HL-60 (cell line): ENCODE measurements at regions not wholly inside any gene's neighbourhood (a gene's known extent, or its start where the extent isn't known, plus 50 kb on each side); places are given as distances from the start of the nearest gene placed in this dataset.
A peak's percentile ranks its signal among the peaks of the same experiment; 100 is the strongest.

Experiments used
- DNase-seq, 2 experiments: peaks; one replicate each; pipeline ENCODE4 v3.0.0-alpha.2; 2010 to 2020; ENCODE audit warnings: low read depth in 1 of 2, low spot score in 1 of 2
- H3K27ac ChIP-seq: fragments of 250-450 bp; sonication (Bioruptor Pico); replicated peaks from 2 replicates; pipeline ENCODE4 v1.5.1; 2020; ENCODE audit warnings: mild to moderate bottlenecking, moderate library complexity
- H3K27me3 ChIP-seq: fragments of 250-450 bp; sonication (Bioruptor Pico); 2 replicates; pipeline ENCODE4 v1.5.1; 2021; ENCODE audit warnings: mild to moderate bottlenecking, moderate library complexity; ENCODE audit not compliant: insufficient read depth, poor library complexity, severe bottlenecking
- H3K4me3 ChIP-seq: replicated peaks from 2 replicates; pipeline ENCODE4 v1.5.1; 2011; ENCODE audit warnings: mild to moderate bottlenecking, control low read depth, low read length; ENCODE audit not compliant: insufficient read depth
- GABPA ChIP-seq: IDR thresholded peaks from 2 replicates; pipeline ENCODE4 v1.6.1; 2012; ENCODE audit warnings: low read depth
- POLR2AphosphoS5 ChIP-seq: IDR thresholded peaks from 2 replicates; pipeline ENCODE4 v1.6.1; 2012; ENCODE audit warnings: low read depth
- SPI1 ChIP-seq: IDR thresholded peaks from 2 replicates; pipeline ENCODE4 v1.6.1; 2012; ENCODE audit warnings: low read depth, mild to moderate bottlenecking, borderline replicate concordance
- TF ChIP-seq, protein P1 (sequence below): IDR thresholded peaks from one replicate; pipeline ENCODE4 v1.5.1; 2011; ENCODE audit warnings: low read length, control low read depth, inconsistent platforms; ENCODE audit not compliant: insufficient read depth
- TF ChIP-seq, protein P2 (sequence below): IDR thresholded peaks from 2 replicates; pipeline ENCODE4 v1.6.1; 2012; ENCODE audit warnings: low read depth; ENCODE audit not compliant: insufficient replicate concordance

DNA sequence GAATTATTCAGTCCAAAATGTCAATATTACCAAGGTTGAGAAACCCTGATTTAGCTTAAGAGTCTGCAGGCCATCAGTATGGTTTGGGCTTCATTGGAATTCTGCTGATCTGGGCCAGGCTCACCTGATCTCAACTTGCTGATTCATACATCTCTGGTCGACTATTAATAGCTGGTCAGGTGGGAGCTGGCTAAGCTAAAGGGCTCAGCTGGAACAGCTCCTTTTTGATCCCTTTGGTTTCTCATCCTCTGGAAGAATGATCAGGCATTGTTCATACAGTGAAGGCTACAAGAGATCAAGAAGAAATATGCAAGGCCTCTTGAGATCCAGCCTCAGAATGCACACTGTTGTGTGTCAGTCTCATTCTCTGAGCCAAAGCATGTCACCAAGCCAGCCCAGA lies 123.3 kb upstream of the MME start:
- DNase-seq, result no peak
- Histone ChIP-seq H3K4me3 (no peak overlapping the region), H3K27me3 (no peaks in the 10 kb centered on the region), H3K27ac (no peak overlapping the region)
- TF ChIP-seq SPI1 (no peak), POLR2AphosphoS5 (no peak), GABPA (no peak)
- TF ChIP-seq, protein P1, sequence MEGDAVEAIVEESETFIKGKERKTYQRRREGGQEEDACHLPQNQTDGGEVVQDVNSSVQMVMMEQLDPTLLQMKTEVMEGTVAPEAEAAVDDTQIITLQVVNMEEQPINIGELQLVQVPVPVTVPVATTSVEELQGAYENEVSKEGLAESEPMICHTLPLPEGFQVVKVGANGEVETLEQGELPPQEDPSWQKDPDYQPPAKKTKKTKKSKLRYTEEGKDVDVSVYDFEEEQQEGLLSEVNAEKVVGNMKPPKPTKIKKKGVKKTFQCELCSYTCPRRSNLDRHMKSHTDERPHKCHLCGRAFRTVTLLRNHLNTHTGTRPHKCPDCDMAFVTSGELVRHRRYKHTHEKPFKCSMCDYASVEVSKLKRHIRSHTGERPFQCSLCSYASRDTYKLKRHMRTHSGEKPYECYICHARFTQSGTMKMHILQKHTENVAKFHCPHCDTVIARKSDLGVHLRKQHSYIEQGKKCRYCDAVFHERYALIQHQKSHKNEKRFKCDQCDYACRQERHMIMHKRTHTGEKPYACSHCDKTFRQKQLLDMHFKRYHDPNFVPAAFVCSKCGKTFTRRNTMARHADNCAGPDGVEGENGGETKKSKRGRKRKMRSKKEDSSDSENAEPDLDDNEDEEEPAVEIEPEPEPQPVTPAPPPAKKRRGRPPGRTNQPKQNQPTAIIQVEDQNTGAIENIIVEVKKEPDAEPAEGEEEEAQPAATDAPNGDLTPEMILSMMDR, result no peak
- TF ChIP-seq, protein P2, sequence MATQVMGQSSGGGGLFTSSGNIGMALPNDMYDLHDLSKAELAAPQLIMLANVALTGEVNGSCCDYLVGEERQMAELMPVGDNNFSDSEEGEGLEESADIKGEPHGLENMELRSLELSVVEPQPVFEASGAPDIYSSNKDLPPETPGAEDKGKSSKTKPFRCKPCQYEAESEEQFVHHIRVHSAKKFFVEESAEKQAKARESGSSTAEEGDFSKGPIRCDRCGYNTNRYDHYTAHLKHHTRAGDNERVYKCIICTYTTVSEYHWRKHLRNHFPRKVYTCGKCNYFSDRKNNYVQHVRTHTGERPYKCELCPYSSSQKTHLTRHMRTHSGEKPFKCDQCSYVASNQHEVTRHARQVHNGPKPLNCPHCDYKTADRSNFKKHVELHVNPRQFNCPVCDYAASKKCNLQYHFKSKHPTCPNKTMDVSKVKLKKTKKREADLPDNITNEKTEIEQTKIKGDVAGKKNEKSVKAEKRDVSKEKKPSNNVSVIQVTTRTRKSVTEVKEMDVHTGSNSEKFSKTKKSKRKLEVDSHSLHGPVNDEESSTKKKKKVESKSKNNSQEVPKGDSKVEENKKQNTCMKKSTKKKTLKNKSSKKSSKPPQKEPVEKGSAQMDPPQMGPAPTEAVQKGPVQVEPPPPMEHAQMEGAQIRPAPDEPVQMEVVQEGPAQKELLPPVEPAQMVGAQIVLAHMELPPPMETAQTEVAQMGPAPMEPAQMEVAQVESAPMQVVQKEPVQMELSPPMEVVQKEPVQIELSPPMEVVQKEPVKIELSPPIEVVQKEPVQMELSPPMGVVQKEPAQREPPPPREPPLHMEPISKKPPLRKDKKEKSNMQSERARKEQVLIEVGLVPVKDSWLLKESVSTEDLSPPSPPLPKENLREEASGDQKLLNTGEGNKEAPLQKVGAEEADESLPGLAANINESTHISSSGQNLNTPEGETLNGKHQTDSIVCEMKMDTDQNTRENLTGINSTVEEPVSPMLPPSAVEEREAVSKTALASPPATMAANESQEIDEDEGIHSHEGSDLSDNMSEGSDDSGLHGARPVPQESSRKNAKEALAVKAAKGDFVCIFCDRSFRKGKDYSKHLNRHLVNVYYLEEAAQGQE, result no peak

DNA sequence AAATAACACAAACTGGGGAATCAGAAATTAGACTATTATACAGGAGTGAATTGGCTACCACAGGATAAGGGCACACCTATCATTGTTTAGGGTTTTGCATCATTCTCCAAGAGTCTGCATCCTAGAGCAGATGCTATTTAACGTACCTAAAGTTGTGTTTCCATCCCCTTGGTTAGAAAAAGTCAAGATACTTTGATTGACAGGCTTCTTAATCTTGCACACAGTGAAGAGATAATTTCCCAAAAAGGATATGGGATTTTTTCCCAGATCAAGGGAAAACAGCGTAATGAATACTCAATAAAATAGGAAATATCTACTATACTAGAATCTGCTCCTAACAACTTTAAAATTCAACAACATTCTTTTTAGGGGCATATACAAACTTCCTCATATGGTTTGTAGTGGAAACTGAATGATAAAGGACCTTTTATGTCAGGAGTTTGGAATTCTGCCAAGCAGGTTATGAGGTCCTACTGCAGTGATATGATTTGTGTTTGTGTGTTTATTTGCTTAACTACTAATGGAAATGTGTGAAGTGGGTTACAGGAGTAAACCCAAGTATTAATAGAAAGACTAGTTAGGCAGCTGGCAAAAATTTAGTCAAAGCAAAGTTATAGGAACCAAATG lies 124.1 kb upstream of the MME start:
- TF ChIP-seq, protein P1, result no peak
- no peak for TF ChIP-seq SPI1
- TF ChIP-seq, protein P2, result no peak
- no peak for TF ChIP-seq POLR2AphosphoS5
- no peak for TF ChIP-seq GABPA
- DNase-seq, result no peak
- Histone ChIP-seq H3K27me3 (no peaks in the 10 kb centered on the region), H3K4me3 (no peak overlapping the region), H3K27ac (no peak overlapping the region)

DNA sequence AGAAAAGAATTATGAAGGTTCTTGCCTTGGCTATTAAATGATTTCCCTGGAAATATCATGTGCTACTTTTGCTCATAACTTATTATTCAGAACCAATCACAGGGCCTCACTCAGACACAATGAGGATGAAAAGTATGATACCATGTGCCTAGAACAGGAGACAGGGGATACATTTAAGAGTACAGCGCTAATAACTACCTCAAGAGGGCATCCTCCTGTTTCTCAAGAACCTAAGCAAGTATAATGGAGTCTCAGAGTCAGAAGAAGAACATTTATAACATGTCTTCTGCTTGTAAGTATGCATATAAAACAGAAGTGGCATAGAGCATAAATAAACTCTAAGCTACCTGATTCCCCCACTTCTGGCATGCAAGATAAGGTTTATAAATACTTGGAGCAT lies 125.4 kb upstream of the MME start:
- H3K27me3 ChIP-seq, result no peaks in the 10 kb centered on the region
- no peak for TF ChIP-seq SPI1
- TF ChIP-seq, protein P1, result peak; percentile 47
- H3K4me3 ChIP-seq, result no peak overlapping the region
- DNase-seq, result peak in 1 of 2 experiments; percentile 37
- no peak overlapping the region for H3K27ac ChIP-seq

DNA sequence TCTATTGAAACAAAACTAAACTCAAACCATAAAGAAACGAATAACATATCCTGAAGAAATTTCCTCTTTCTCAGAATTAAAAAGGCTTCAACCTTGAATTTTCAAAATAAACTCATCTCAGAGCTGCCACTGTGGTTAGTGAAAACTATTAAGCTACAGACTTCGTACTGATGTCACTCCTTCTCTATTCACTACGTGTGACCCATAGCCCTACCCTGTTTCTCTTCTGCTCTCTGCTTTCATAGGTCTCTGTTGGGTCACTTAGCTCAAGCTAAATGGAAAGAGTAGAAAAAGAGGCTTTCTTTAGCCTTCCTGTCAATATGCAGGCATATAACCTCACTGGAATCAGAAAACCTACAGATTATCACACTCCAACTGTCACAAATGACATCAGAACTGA lies 126.6 kb upstream of the MME start:
- no peak for DNase-seq
- H3K4me3 ChIP-seq, result no peak overlapping the region
- H3K27ac ChIP-seq, result no peak overlapping the region
- no peaks in the 10 kb centered on the region for H3K27me3 ChIP-seq
- no peak for TF ChIP-seq POLR2AphosphoS5
- no peak for TF ChIP-seq GABPA
- TF ChIP-seq SPI1, result no peak
- TF ChIP-seq, protein P2, result no peak
- TF ChIP-seq, protein P1, result no peak
